ENCODE measurements at regions not wholly inside any gene's neighbourhood (a gene's known extent, or its start where the extent isn't known, plus 50 kb on each side); places are given as distances from the start of the nearest gene placed in this dataset.

GRCh38 chr2:82793711-82794435, 1665.2 kb downstream of the SUCLG1 start (continued):
- TF ChIP-seq KDM1A (IDR thresholded peaks at IDR 0.05) (no peak), TARDBP (IDR thresholded peaks at IDR 0.05) (no peak), KLF16 (IDR thresholded peaks at IDR 0.05) (no peak), XRCC3 (IDR thresholded peaks at IDR 0.05) (no peak), PATZ1 (CRISPR knock-in tag; IDR thresholded peaks at IDR 0.05; ENCODE audit: borderline replicate concordance) (no peak), CHD2 (IDR thresholded peaks at IDR 0.05; ENCODE audit: low read depth, low read length) (no peak)

- ChIA-PET CTCF (ENCODE audit: low intra/inter-chr PET ratio) (no interaction called here), POLR2A (no interaction called here)
- DNase-seq (ENCODE audit: extremely low read depth in 1 of 4, low spot score in 3 of 4) (no peak), ATAC-seq (no peak), FAIRE-seq (no peak)
- Histone ChIP-seq H3K27me3 (ENCODE audit: control insufficient read depth in 2 of 2, insufficient read depth in 2 of 2, low read length in 2 of 2) (no peaks in the 10 kb centered on the region), H3K4me1 (replicated peaks in 1 of 2; ENCODE audit: control insufficient read depth in 2 of 2, insufficient read depth in 2 of 2, low read length in 2 of 2) (no peaks in the 10 kb centered on the region; a peak in 1 of 5 replicates), H2AFZ (ENCODE audit: low read depth, low read length) (no peak overlapping the region), H3K27ac (ENCODE audit: extremely low read depth, low read depth, low read length) (no peak overlapping the region), H3K4me3 (no peak overlapping the region), H3K36me3 (ENCODE audit: control insufficient read depth, insufficient read depth, low read length) (no peaks in the 10 kb centered on the region), H3K79me2 (ENCODE audit: control insufficient read depth, insufficient read depth, low read length) (no peaks in the 10 kb centered on the region), H3K9ac (ENCODE audit: insufficient read depth in 1 of 2, low read depth in 2 of 2, low read length in 2 of 2) (no peak overlapping the region), H3K4me2 (ENCODE audit: insufficient read depth, low read length) (no peak overlapping the region), H3K9me1 (ENCODE audit: control insufficient read depth, insufficient read depth, low read length) (no peaks in the 10 kb centered on the region), H3K9me3 (replicated peaks; ENCODE audit: control insufficient read depth, insufficient read depth, low read depth, low read length) (no peaks in the 10 kb centered on the region), H4K20me1 (replicated peaks; ENCODE audit: control insufficient read depth, insufficient read depth, low read length) (no peaks in the 10 kb centered on the region)
- 6% methylated on average over 5 of the region's 5 CpGs for WGBS (ENCODE audit: insufficient coverage, low coverage, missing lambda C conversion rate)
- in situ Hi-C loops (cut with MboI) (no loop called here), intact Hi-C loops (cut with micrococcal nuclease) (no loop called here)
- no TSS peak for BruUV-seq (replicated peaks)
- 0 out of 2 replicates have a peak, but pooled peaks have one; percentile 10 for TF ChIP-seq CEBPB (tag; IDR thresholded peaks at IDR 0.05)
- TF ChIP-seq, protein P1, sequence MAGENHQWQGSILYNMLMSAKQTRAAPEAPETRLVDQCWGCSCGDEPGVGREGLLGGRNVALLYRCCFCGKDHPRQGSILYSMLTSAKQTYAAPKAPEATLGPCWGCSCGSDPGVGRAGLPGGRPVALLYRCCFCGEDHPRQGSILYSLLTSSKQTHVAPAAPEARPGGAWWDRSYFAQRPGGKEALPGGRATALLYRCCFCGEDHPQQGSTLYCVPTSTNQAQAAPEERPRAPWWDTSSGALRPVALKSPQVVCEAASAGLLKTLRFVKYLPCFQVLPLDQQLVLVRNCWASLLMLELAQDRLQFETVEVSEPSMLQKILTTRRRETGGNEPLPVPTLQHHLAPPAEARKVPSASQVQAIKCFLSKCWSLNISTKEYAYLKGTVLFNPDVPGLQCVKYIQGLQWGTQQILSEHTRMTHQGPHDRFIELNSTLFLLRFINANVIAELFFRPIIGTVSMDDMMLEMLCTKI (IDR thresholded peaks at IDR 0.05; ENCODE audit: partially characterized antibody), result no peak
Measured at GRCh38 chr2:82792316-82792715, 1666.8 kb downstream of the SUCLG1 start.
